HEK293T (cell line): ENCODE measurements at regions not wholly inside any gene's neighbourhood (a gene's known extent, or its start where the extent isn't known, plus 50 kb on each side); places are given as distances from the start of the nearest gene placed in this dataset.

Experiments
- ARNT ChIP-seq: fragments of 450-650 bp; IDR thresholded peaks from 2 replicates; pipeline ENCODE4 v1.6.1; 2017; ENCODE audit warnings: mild to moderate bottlenecking
- BHLHE40 ChIP-seq: fragments of 450-650 bp; IDR thresholded peaks from 2 replicates; pipeline ENCODE4 v1.6.1; 2016; ENCODE audit warnings: mild to moderate bottlenecking, moderate library complexity, borderline replicate concordance
- ELF4 ChIP-seq: fragments of 450-650 bp; IDR thresholded peaks from 2 replicates; pipeline ENCODE4 v1.6.1; 2017; ENCODE audit warnings: antibody characterized with exemption
- FOXA1 ChIP-seq: fragments of 450-650 bp; IDR thresholded peaks from 2 replicates; pipeline ENCODE4 v1.6.1; 2016; ENCODE audit warnings: mild to moderate bottlenecking
- FOXK2 ChIP-seq: fragments of 450-650 bp; IDR thresholded peaks from 2 replicates; pipeline ENCODE4 v1.6.1; 2016; ENCODE audit warnings: mild to moderate bottlenecking
- FOXM1 ChIP-seq: fragments of 450-650 bp; IDR thresholded peaks from 2 replicates; pipeline ENCODE4 v1.6.1; 2017; ENCODE audit warnings: mild to moderate bottlenecking, borderline replicate concordance
- HDGF ChIP-seq: fragments of 450-650 bp; IDR thresholded peaks from 2 replicates; pipeline ENCODE4 v1.6.1; 2017; ENCODE audit warnings: antibody characterized with exemption, borderline replicate concordance
- NFRKB ChIP-seq: fragments of 450-650 bp; IDR thresholded peaks from 2 replicates; pipeline ENCODE4 v1.6.1; 2016; ENCODE audit warnings: mild to moderate bottlenecking, moderate library complexity
- SP1 ChIP-seq: fragments of 450-650 bp; IDR thresholded peaks from 2 replicates; pipeline ENCODE4 v1.6.1; 2017
- SUZ12 ChIP-seq: fragments of 450-650 bp; IDR thresholded peaks from 2 replicates; pipeline ENCODE4 v1.6.1; 2016; ENCODE audit warnings: mild to moderate bottlenecking
- TARDBP ChIP-seq: fragments of 450-650 bp; IDR thresholded peaks from 2 replicates; pipeline ENCODE4 v1.6.1; 2016

- TF ChIP-seq SUZ12 (no peak), BHLHE40 (no peak), TARDBP (no peak), HDGF (no peak), ARNT (no peak), SP1 (no peak), FOXA1 (no peak), NFRKB (no peak), ELF4 (no peak), FOXK2 (no peak), FOXM1 (no peak)
These were observed 160.1 kb downstream of the ACER2 start for GRCh38 chr9:19568946-19569345.
